Gastroesophageal sphincter (tissue), 3 donors: ENCODE measurements at regions not wholly inside any gene's neighbourhood (a gene's known extent, or its start where the extent isn't known, plus 50 kb on each side); places are given as distances from the start of the nearest gene placed in this dataset.
"Not testable (repeated sequence)": the region's sequence is repeated elsewhere in the genome, so short reads cannot be mapped to it uniquely, and the experiment has no call there.

Experiments used
- EP300 ChIP-seq: sonication (generic); formaldehyde crosslinking; IDR thresholded peaks from one replicate; pipeline ENCODE4 v1.6.1; 2017; ENCODE audit warnings: antibody characterized with exemption, mild to moderate bottlenecking
- POLR2A ChIP-seq, 2 donors: fragments of 450-650 bp; IDR thresholded peaks; one replicate each; pipeline ENCODE4 v1.6.1; 2017; ENCODE audit warnings: antibody characterized with exemption in 2 of 2, mild to moderate bottlenecking in 2 of 2, moderate library complexity in 1 of 2
- POLR2AphosphoS5 ChIP-seq: sonication (generic); formaldehyde crosslinking; IDR thresholded peaks from one replicate; pipeline ENCODE4 v1.6.1; 2017; ENCODE audit warnings: antibody characterized with exemption
- TF ChIP-seq, protein P1 (sequence below), 4 experiments: fragments of 200-600 bp in 2 of 4; fragments of 450-650 bp in 2 of 4; sonication (generic) in 1 of 4; IDR thresholded peaks; one replicate each; pipeline ENCODE4 v1.5.1; 2017 to 2019; ENCODE audit warnings: antibody characterized with exemption in 4 of 4, mild to moderate bottlenecking in 2 of 4, moderate library complexity in 2 of 4

DNA sequence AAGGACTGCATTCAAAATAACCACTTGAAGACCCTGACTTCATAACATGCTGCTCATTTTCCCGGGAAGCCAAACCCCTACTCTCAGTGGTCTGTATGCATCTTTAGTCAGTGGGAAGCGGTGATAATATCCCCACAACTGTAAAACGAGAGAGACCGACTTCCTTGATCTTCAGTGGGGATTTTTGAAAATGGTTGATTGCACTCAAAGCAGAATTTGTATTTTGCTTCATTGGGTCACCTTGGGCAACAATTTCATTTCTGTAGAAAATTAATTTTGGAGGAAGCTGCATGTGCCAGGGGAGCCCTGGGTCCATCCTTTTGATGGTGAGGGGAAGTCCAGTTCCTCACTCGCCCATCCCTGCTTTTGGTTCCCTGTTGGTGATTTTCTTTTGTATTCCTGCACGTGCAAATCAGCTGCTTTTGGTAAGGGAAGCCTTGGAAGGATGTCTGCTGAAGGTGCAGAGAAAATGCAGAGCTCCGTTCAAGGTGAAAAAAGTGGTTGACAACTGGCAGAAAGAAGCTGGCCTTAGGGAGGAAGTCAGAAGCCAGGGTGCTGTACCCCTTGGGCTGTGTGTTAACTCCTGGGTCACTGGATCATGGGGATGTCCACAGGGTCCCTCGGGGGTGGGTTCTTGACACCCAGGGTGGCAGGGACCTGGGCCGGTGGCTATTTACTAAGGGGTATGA, 89.8 kb upstream of the CRYM start:
- TF ChIP-seq, protein P1, sequence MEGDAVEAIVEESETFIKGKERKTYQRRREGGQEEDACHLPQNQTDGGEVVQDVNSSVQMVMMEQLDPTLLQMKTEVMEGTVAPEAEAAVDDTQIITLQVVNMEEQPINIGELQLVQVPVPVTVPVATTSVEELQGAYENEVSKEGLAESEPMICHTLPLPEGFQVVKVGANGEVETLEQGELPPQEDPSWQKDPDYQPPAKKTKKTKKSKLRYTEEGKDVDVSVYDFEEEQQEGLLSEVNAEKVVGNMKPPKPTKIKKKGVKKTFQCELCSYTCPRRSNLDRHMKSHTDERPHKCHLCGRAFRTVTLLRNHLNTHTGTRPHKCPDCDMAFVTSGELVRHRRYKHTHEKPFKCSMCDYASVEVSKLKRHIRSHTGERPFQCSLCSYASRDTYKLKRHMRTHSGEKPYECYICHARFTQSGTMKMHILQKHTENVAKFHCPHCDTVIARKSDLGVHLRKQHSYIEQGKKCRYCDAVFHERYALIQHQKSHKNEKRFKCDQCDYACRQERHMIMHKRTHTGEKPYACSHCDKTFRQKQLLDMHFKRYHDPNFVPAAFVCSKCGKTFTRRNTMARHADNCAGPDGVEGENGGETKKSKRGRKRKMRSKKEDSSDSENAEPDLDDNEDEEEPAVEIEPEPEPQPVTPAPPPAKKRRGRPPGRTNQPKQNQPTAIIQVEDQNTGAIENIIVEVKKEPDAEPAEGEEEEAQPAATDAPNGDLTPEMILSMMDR (IDR thresholded peaks at IDR 0.05): not testable (repeated sequence)
- not testable (repeated sequence) for TF ChIP-seq EP300; POLR2A (IDR thresholded peaks at IDR 0.05); POLR2AphosphoS5
